ENCODE measurements at regions not wholly inside any gene's neighbourhood (a gene's known extent, or its start where the extent isn't known, plus 50 kb on each side); places are given as distances from the start of the nearest gene placed in this dataset.

GRCh38 chr4:3829211-3829955 is 63.2 kb downstream of the ADRA2C start:
- no peak for TF ChIP-seq CTCF (IDR thresholded peaks at IDR 0.05)
- TF ChIP-seq POLR2A (IDR thresholded peaks at IDR 0.05) = no peak
